GM21737 (cell line): ENCODE measurements at regions not wholly inside any gene's neighbourhood (a gene's known extent, or its start where the extent isn't known, plus 50 kb on each side); places are given as distances from the start of the nearest gene placed in this dataset.
"Not testable (repeated sequence)": the region's sequence is repeated elsewhere in the genome, so short reads cannot be mapped to it uniquely, and the experiment has no call there.

Source experiments
- ATAC-seq: cut with Tn5 transposase; IDR thresholded peaks from one replicate; pipeline ENCODE4 v1.9.1; 2021; ENCODE audit warnings: mild to moderate bottlenecking, moderate library complexity; ENCODE audit not compliant: unreplicated experiment

DNA sequence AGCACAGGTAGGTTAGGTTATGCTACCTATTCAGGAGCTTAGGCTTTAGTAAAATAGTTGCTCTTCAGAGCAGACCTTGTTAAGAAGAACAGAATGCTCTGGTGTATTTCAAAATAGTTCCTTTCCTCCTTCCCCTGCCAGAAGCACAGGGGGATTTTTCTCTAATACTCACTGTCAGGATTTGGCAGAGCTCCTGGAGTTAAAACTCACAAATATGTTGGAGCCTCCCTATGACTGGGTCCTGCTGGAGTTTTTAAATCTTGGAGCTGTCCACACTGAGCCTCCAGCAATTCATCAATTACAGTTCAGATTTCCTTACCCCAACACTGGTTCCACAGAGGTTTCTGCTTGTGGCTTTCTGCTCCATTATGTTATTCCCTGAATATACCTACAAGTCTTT, 1233.8 kb upstream of the WWC1 start:
- no peak for ATAC-seq

DNA sequence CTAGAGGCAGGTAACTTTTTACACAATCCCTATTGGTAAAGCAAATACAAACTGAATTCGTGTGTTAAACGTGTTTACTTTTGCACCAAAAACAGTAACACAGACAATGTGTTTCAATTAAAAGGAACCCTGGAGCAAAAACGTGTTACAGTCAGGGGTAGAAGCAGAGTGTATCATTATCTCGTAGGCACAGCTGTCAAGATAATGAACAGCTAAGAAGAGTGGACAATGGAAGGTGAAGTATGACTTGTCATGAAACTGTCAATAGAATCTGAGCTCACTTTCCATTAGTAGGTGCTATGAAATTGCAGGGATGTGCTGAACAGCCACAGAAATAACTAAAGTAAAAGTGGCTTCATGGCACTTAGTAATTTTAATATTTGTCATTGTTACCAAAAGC, 1229.8 kb upstream of the WWC1 start:
- ATAC-seq = no peak

DNA sequence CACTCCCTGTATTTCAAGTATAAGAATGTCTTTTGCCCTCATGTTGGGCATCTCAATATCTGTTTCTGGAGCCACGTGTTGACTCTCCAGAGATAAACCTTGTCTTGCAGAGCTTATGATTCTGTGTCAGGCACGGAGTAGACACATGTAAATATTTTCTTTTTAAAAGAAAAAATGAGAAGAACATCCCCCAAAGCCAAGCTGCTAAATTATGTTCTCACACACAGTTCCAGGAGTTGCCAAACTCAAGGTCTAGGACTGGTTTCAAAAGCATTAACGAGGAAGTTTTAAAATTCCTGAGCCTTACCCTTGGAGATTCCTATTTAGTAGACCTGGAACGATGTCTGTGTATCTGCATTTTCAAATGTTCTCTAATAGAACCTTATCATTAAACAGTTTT, 1228.3 kb upstream of the WWC1 start:
- no peak for ATAC-seq

DNA sequence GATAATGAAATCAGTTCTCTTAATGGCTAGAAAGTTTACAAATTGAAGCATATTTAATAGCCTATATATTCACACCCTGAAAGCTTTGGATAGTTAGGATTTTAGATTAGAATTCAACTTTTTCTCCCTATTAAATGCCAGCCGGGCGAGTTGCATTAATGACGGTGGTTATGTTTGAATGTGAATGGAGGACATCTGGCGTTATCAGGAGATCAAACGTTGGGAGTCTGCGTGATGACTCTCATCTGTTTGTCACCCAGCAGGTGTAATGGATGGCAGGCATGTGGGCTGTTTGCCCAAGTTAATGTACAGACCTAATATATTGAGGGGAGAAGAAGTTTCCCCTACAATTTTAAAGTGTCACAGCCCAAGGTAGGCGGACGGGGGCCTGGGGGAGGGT, 1227.7 kb upstream of the WWC1 start:
- ATAC-seq = no peak

DNA sequence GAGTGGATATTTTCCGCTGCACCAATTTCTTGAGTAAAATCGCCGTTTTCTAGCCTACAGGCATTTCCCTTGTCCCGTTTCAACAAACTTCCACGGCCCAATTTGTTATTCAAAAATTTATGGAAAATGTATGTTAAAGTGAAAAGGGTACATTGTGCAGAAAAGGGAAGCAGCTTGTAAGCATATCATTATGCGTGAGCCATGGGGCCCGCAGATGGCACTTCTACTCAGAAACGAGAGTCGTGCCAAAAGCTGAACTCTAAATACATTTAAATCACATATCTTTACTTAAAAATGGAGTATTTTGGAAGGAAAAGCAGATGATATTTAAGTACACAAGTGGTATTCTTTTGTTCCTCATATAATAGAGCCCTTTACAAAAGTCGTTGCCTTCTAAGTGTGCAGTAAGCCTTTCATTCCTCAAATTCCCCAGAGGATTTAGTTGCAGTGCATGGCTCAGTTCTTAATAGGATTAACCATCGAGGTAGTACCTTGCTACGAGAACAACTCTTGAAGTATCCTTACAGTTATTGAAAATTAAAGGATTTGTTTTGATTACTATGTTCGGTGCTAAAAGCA, 1227.2 kb upstream of the WWC1 start:
- no peak for ATAC-seq

DNA sequence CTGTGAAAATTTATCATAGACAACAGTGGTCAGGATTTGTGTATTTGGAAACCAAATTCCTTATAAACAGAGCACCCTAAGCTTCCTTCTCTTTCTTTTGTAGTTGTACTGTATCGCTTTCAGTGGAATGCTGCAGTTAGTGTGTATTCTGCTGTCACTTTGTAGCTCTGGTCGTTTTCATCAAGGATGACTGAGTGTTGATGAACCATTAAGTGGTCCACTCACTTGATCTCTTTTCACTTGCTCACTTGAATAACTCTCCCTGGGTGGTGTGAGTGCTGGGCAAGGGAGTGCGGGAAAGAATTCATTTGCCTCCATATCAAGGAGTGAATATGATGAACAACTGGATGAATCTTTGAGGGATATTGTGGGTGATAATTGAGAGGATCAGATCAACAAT, 1225.7 kb upstream of the WWC1 start:
- ATAC-seq = no peak

DNA sequence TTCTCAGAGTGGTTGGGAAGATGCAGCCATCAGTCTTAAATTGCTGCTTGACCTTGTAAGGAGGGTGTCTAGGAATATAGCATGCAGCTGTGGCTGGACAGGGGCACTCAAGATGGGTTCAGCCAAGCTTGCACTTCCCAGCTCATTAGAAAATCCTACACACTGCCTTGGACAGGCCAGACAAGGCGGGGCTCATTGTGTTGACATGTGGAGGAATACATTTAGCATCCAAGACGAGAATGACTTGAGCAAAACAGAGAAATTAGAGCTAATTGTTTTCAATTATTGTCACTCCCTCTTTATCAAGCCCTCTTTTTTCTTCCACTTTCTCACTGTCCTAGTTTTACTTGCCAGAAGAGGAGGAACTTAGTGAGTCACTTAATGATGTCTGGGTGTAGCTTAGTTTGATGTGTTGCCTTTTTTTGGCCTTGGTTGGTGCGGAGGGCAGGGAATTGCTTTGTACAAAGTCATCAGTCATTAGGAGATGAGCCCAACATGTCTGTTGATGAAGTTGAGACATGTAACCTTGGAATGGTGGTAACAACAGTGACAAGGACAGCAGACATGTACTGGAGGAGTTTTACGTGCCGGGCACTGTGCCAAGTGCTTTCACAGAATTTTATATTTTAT, 1219.3 kb upstream of the WWC1 start:
- no peak for ATAC-seq

DNA sequence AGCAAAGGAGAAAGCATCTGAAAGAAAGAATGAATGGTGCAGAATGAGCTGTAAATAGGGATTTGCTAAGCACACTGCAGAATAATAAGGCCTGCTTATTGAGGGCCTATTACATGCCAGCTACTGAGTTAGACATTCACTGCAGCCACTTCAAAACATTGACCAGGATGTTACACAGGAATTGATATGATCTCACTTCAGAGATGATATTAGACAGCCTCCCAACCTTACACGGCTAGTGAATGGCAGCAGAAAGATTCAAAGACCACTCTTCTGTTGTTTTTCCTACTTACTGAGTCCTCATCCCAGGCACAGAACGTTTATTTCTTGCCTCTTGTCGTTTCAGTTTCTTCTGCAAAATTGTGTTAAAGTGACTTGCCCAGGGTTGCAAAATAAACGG, 1209.9 kb upstream of the WWC1 start:
- ATAC-seq = no peak

DNA sequence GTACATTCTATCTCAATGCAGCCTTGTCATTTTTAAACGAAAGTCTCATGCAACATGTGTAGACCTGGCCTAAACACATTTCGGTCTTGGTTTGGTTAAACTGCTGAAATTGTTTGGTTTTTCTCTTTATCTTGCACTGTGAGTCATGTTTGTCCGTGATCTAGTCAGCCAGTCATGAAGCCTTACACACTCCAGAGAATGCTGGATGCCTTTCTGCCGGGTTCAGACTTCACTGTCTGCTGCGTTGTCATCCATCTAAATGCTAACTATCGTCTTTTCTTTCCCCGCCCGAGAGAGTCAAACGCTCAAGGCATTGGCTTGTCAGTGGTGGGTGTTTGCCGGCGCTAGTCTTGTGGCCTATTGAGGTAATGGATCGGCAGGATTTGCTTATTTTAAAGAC, 1194.6 kb upstream of the WWC1 start:
- ATAC-seq = no peak

DNA sequence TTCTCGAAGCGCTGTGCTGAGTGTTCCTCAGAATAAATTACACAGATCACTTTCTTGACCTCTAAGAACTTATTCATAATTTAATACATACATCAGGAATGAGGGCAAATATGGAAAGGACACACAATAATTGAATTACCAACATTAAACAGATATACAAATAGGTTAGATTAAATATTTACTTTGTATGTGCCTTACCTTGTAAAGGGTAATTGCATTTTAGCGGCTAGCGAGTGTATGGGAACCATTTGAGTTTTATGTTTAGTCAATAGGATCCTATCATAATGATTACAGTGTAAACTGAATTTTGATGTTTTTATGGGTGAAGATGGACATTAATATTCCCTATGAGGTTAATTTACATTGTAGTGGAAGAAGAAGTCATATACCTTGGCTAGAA, 1187.1 kb upstream of the WWC1 start:
- no peak for ATAC-seq

DNA sequence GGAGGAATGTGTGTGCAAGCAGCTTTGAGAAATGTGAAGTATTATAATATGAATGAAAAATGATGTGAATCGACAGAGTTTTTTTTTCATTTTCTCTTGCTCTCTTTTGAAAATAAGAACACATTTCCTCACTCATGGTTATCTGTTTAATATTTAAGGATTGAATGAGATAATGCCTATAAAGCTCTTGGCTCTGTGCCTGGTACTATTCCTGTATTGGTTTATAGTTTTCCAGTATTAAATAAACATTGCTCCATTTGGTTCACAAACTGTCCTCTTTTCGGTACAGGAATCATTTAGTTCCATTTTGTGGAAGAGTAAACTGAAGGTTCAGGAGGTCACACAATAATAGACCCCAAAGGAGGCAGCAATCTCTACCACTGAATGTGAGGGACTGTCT, 1185.5 kb upstream of the WWC1 start:
- ATAC-seq = no peak

DNA sequence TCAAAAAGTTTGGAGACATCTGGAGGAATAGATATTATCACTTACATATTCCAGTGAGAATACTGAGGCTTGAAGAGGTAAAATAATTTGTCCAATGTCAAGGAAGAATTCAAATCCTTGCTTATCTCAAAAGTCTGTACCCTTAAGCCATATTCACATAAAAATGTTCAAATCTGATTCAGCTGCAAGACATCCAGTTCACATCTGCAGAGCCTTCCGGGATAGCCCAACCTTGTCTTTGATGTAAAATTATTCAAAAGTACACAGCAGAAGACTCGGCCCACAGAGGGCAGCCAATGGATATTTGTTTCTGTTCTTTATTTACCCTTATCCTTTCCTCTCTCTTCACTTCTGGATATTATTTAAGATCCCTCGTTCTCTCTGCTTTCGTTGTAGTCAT, 1183.8 kb upstream of the WWC1 start:
- no peak for ATAC-seq

DNA sequence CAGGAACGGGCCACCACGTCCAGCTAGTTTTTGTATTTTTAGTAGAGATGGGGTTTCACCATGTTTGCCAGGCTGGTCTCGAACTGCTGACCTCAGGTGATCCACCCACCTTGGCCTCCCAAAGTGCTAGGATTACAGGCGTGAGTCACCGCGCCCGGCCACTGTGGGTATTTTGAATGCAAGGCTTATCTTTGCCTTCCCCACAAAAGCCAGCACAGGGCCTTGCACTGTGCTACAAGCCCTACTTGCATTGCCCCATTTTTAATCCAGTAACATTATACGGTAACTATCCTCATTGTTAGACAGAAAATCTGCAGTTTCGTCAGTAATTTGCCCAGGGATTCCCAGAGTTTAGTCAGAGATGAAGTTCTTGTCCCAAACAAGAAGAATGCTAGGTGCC, 1183.2 kb upstream of the WWC1 start:
- not testable (repeated sequence) for ATAC-seq

DNA sequence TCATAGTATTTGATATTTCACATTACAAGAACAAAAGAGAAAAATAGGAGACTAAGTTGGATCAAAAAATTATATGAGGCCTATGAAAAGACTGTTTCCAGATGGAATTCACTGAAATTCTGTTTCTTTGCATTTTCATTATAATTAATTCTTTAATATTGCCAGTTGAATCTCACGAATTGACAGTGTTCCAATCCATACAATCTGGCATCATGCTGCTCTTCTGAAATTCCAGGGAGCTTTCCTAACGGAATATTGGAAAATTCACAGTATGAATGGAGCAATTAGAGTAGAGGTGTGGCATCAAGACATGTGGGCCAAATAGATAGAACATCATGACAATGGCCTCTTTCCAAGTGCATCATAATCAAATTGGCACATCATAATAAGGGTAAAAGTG, 1178.9 kb upstream of the WWC1 start:
- no peak for ATAC-seq

DNA sequence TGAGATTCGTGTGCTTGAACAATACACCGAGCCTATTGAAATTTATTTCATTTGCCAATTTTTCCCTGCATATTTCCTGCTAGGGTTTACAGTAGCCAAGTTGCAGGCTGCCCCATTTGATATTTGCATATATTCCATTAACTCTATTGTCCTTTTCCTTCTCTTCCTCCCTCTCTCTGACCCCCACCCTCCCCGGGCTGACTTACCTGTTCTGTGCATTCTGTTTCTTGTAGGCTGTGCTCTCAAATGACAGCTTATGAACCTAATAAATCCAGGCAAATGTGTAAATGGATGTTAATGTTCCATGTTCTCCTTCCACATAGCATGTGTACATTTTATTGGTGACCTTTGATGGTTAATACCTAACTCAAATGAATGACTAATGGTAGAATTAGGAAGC, 1169.2 kb upstream of the WWC1 start:
- ATAC-seq = no peak

DNA sequence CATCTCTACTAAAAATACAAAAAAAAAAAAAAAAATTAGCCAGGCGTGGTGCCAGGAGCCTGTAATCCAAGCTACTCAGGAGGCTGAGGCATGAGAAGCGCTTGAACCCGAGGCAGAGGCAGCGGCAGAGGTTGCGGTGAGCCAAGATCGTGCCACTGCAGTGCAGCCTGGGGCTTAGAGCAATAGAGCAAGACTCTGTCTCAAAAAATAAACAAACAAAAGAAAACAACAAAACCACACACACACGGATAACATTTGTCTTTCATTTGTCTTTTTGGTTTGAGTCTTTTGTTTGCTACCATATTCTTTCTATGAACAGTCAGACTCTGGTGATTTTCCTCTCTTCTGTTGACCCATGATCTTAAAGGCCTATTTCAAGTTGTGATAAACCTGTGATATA, 1168.3 kb upstream of the WWC1 start:
- ATAC-seq = no peak

DNA sequence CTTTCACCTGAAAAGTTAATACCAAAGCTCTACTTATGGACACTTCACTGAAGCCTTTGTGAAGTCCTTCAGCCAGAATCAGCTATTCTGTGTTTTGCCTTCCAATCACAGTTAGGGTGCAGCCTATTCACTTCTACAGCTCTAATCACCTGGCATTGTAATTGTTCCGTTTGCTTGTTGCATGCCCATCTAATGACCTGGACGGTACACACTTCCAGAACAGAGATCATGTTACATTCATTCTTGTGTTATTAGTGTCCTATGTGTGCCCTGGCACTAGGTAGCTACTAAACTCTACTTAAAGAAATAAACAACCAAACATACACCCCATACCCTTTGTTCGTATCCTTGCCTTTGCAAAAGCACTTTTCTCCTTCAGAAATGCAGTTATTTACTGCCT, 1162.9 kb upstream of the WWC1 start:
- ATAC-seq = no peak

DNA sequence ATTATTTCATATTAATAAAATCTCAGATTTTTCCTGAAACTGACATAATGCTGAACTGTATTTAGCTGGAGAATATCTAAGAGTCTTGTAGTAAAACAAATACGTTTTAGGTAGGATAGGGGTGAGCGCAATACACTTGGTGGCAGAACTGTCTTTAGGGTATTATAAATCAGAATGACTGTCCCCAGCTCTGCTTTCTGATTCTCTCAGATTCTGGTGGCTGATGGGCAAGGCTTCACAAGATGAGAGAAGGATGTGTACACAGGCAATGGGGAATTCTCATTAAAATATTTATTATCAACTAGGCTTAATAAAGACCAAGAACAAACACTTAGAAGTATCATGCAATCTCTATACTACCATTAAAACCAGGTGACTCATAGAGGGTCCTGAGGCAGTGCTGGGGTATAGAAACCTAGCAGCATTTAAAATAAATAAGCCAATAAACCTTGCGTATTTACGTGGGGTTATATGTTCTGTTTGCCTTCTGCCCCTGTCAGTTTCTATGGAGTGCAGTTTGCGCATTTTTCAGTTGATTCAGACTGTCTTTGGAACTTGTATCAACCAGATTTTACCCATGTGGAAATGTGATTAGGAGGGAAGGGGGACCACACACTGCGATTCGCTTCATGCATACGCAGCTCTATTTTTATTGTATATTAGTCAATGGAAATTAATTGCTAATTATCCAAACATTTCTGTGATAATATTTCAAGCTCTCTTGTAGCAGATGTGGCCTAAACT, 1150.7 kb upstream of the WWC1 start:
- no peak for ATAC-seq

DNA sequence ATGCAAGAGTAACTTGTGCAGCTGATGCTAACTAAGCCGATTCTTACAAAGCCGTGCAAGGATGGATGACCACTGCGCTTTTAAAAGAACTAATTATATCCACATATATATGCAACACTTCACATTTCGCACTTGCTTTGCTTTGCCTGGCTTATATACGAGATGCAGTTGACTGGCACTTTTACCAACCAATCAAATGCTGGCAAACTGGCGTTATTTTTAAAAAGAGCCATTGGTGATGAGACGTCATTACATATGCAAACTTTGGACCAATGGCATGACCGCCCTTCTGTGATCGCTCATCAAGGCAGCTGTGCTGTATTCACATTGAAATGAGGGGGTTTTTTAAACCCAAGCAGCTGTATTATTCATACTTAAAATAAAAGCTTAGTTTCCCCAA, 1147.7 kb upstream of the WWC1 start:
- no peak for ATAC-seq

DNA sequence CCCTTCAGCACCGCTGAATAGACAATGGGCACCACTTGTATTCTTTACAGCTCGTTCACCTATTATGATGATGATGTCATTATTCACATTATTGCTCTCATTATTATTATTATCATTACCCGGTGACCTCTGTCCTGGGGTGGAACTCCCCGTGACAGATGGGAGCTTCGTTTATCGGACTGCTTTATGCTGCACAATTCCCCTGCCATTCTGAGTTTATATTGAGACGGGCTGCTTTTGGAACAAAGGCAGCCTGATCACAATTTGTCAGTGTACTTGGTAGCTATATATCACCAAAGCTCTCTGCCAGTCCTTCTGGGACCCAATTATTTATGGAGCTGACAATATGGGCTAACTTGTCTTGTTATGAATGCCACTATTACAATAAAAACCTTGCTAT, 1145.6 kb upstream of the WWC1 start:
- no peak for ATAC-seq

DNA sequence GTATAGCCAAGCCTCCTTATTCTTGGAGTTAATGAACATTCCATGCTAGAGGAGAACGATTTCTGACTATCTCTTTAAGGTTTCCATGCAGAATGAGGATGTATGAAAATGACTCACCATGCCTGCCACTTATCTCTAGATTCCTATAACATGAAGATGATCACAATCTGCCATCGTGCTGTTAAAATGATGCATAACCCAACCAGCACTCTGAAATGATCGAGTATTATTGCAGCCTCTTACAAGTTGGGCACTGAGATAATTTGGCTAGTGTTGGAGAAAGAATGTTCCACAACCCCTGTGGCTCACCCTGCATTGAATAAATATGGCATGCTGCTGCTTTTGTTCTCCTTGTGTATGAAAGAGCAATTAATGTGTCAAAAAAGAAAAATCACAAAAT, 1143.6 kb upstream of the WWC1 start:
- ATAC-seq = no peak

DNA sequence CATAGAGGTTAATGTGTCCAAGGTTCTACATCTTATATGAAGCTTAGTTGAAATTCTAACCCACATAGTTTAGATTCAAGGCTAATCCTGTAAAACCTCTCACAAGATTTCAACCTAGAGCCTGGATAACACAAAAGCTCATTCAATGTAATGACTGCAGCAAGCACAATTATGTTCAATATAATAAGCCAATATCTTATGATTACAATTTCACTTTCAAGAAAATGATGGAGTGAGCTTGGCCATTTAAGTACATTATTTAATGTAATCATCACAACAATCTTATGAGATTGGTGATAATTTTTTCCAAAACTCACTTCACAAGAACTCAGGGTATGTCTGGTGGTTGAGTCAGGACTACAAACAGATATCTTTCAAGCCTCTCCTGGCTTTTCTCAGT, 1140.8 kb upstream of the WWC1 start:
- no peak for ATAC-seq

DNA sequence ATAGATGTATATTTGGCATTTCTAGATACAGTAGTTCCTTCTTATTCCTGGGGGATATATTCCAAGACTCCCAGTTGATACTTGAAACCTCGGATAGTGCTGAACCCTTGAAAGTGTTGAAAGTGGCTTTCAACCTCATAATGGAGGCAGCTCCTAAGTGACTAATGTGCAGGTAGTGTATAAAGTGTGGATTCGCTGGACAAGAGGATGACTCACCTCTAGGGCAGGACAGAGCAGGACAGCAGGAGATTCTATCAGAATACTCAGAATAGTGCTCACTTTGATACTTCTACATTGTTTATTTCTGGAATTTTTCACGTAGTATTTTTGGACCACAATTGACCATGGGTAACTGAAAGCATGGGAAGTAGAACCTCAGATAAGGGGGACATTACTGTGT, 1138.9 kb upstream of the WWC1 start:
- no peak for ATAC-seq
